Activated CD8-positive, alpha-beta memory T cell treated with anti-CD3 and anti-CD28 coated beads, Interleukin-2, amount 50 U/mL, for 1 hour (primary cell): ENCODE measurements at regions not wholly inside any gene's neighbourhood (a gene's known extent, or its start where the extent isn't known, plus 50 kb on each side); places are given as distances from the start of the nearest gene placed in this dataset.
"Not testable (repeated sequence)": the region's sequence is repeated elsewhere in the genome, so short reads cannot be mapped to it uniquely, and the experiment has no call there.

Source experiments
- DNase-seq: peaks from one replicate; pipeline ENCODE4 v3.0.0-alpha.2; 2020; ENCODE audit errors: extremely low read depth

- no peak for DNase-seq
Observed at GRCh38 chr2:129004940-129005490, 686.3 kb upstream of the HS6ST1 start.

GRCh38 chr2:129006135-129006886, 687.6 kb upstream of the HS6ST1 start:
- DNase-seq, result no peak

GRCh38 chr2:129006901-129007300, 688.2 kb upstream of the HS6ST1 start:
- DNase-seq, result no peak

GRCh38 chr2:129008055-129008880, 689.6 kb upstream of the HS6ST1 start:
- no peak for DNase-seq

GRCh38 chr2:129008881-129009554, 690.4 kb upstream of the HS6ST1 start:
- DNase-seq, result no peak

GRCh38 chr2:129009555-129010146, 691.0 kb upstream of the HS6ST1 start:
- no peak for DNase-seq

- DNase-seq, result no peak
Observed at GRCh38 chr2:129010262-129010661, 691.6 kb upstream of the HS6ST1 start.

- no peak for DNase-seq
Observed at GRCh38 chr2:129011466-129012061, 692.9 kb upstream of the HS6ST1 start.

GRCh38 chr2:129014432-129014831, 695.8 kb upstream of the HS6ST1 start:
- no peak for DNase-seq

- DNase-seq, result no peak
Observed at GRCh38 chr2:129015397-129016285, 697.0 kb upstream of the HS6ST1 start.

- DNase-seq, result no peak
Observed at GRCh38 chr2:129016972-129017371, 698.3 kb upstream of the HS6ST1 start.

- DNase-seq, result no peak
Observed at GRCh38 chr2:129024796-129025195, 706.1 kb upstream of the HS6ST1 start.

GRCh38 chr2:129035992-129036391, 717.3 kb upstream of the HS6ST1 start:
- DNase-seq, result no peak

GRCh38 chr2:129043677-129044076, 725.0 kb upstream of the HS6ST1 start:
- not testable (repeated sequence) for DNase-seq

GRCh38 chr2:129046475-129046874, 727.8 kb upstream of the HS6ST1 start:
- DNase-seq, result not testable (repeated sequence)

- DNase-seq, result no peak
Observed at GRCh38 chr2:129050101-129050500, 731.4 kb upstream of the HS6ST1 start.

GRCh38 chr2:129055242-129055641, 736.6 kb upstream of the HS6ST1 start:
- DNase-seq, result no peak

- DNase-seq, result no peak
Observed at GRCh38 chr2:129055824-129056223, 737.2 kb upstream of the HS6ST1 start.

GRCh38 chr2:129056309-129056958, 737.8 kb upstream of the HS6ST1 start:
- no peak for DNase-seq

- no peak for DNase-seq
Observed at GRCh38 chr2:129056959-129057317, 738.3 kb upstream of the HS6ST1 start.
